Activated CD8-positive, alpha-beta T cell treated with anti-CD3 and anti-CD28 coated beads for 36 hours (primary cell): ENCODE measurements at regions not wholly inside any gene's neighbourhood (a gene's known extent, or its start where the extent isn't known, plus 50 kb on each side); places are given as distances from the start of the nearest gene placed in this dataset.

Source experiments
- ATAC-seq: fragments of 200-7000 bp; cut with Tn5 transposase; one replicate; pipeline ENCODE4 v1.10.0; 2021; ENCODE audit warnings: mild to moderate bottlenecking, moderate library complexity
- CTCF ChIA-PET: fragments of 350-600 bp; sonication (Branson Sonifier 250); formaldehyde crosslinking; loops from one replicate; lab custom pipeline; 2021; ENCODE audit warnings: antibody characterized with exemption; lab: Charles Lee
- POLR2A ChIA-PET: fragments of 350-600 bp; sonication (Branson Sonifier 250); formaldehyde crosslinking; loops from one replicate; lab custom pipeline; 2021; ENCODE audit warnings: antibody characterized with exemption; lab: Charles Lee
- DNase-seq: peaks from one replicate; pipeline ENCODE4 v3.0.0-alpha.2; 2020
- H3K27ac Mint-ChIP-seq: one replicate; pipeline ENCODE4 v1.8.0; 2021; ENCODE audit warnings: mild to moderate bottlenecking, mixed read lengths
- H3K27me3 Mint-ChIP-seq: one replicate; pipeline ENCODE4 v1.8.0; 2021; ENCODE audit warnings: mixed read lengths
- H3K36me3 Mint-ChIP-seq: one replicate; pipeline ENCODE4 v1.8.0; 2021; ENCODE audit warnings: low read depth, mixed read lengths
- H3K4me1 Mint-ChIP-seq: one replicate; pipeline ENCODE4 v1.8.0; 2021; ENCODE audit warnings: low read depth, mixed read lengths
- H3K4me3 Mint-ChIP-seq: one replicate; pipeline ENCODE4 v1.8.0; 2021; ENCODE audit warnings: mild to moderate bottlenecking, moderate library complexity, mixed read lengths
- H3K9me3 Mint-ChIP-seq: one replicate; pipeline ENCODE4 v1.8.0; 2021; ENCODE audit warnings: mixed read lengths
- intact Hi-C: fragments of 100-400 bp; cut with micrococcal nuclease; formaldehyde crosslinking; loops from one replicate; pipeline ENCODE4 v1.10.0; 2022
- TF ChIP-seq, protein P1 (sequence below): fragments of 200-600 bp; IDR thresholded peaks from one replicate; pipeline ENCODE4 v1.8.0; 2022; ENCODE audit warnings: antibody characterized with exemption, mild to moderate bottlenecking

DNA sequence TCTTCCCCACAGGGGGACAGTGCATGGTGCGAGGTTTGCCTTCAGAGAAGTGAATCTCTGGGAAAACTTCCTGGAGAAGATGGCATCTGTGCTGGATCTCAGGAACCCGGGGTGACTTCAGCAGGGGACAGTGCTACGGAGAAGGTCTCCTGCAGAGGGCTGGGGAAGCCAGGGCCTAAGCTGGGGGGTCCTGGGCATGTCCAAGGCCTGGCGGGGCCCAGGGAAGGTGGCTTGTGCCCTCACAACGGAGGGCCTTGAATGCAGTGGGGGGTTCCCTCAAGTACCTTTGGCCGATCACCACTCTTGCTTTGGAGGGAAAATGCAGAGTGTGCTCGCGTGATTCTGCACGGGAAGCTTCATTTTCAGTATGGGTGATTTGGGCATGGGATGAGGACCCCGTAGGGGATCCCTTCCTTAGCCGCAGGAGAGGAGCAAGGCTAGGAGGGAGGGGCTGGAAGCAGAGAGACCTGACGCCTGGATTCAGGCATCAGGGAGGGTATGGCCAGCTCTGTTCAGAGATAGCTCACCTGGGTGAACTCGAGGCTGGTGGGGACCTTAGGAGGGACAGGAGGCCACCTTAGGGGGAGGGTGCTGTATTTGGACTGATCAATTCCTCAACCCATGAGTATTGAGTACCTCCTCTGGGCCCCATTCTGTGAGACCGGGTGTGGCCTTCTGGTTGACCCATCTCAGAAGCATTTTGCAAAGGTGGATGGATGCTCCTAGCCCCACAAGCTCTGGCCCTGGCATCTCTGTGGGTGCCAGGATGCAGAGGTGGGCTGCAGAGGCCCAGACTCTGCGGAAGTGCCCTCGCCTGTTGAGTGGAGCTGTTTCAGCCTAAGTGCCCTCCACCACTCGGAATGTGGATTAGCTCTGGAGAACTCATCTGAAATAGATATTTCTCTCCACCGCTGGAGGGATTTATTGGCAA lies 529.4 kb downstream of the TBC1D22A start:
- Mint-ChIP-seq H3K4me1 (no peaks in the 10 kb centered on the region), H3K27ac (no peak overlapping the region), H3K4me3 (no peak overlapping the region), H3K36me3 (no peaks in the 10 kb centered on the region), H3K9me3 (no peaks in the 10 kb centered on the region), H3K27me3 (no peaks in the 10 kb centered on the region)
- DNase-seq (no peak), ATAC-seq (no peak)
- intact Hi-C loops = no loop called here
- POLR2A ChIA-PET = no interaction called here
- CTCF ChIA-PET = no interaction called here
- TF ChIP-seq, protein P1, sequence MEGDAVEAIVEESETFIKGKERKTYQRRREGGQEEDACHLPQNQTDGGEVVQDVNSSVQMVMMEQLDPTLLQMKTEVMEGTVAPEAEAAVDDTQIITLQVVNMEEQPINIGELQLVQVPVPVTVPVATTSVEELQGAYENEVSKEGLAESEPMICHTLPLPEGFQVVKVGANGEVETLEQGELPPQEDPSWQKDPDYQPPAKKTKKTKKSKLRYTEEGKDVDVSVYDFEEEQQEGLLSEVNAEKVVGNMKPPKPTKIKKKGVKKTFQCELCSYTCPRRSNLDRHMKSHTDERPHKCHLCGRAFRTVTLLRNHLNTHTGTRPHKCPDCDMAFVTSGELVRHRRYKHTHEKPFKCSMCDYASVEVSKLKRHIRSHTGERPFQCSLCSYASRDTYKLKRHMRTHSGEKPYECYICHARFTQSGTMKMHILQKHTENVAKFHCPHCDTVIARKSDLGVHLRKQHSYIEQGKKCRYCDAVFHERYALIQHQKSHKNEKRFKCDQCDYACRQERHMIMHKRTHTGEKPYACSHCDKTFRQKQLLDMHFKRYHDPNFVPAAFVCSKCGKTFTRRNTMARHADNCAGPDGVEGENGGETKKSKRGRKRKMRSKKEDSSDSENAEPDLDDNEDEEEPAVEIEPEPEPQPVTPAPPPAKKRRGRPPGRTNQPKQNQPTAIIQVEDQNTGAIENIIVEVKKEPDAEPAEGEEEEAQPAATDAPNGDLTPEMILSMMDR = no peak

DNA sequence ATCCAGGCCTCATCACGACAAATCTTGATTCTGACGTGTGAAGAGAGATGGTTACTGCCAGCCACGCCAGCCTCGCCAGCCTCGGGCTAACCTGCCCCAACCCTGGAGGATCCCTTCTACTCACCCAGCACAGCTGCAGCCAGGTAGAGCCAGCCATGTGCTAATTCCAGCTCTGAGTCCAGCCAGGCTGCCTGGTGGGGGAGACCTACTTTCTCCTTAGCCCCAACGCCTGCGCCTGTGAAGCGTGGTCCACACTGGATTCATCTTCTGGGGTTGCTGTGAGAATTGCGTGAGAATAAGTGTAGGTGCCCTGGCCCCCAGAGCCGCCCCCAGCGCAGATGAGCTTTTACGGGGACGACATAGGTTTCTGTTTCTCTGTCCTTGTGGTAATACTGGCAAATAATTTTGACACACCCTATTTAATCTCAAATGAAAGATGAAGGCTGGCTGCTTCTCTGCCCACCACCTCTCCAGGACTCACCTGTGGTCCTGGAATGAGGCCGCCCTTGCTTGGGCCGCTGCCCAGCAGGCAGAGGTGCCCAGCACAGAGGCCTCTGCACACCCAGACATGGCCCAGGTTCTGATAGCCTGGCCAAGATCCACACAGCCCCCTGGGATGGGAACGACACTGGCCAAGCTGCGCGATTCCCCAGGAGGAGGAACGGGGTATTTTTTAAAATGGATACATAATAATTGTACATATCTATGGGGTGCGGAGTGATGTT lies 528.4 kb downstream of the TBC1D22A start:
- DNase-seq (no peak), ATAC-seq (no peak)
- Mint-ChIP-seq H3K4me1 (no peaks in the 10 kb centered on the region), H3K27me3 (no peaks in the 10 kb centered on the region), H3K36me3 (no peaks in the 10 kb centered on the region), H3K27ac (no peak overlapping the region), H3K9me3 (no peaks in the 10 kb centered on the region), H3K4me3 (no peak overlapping the region)
- TF ChIP-seq, protein P1 = no peak
- intact Hi-C loops = no loop called here
- CTCF ChIA-PET = no interaction called here
- POLR2A ChIA-PET = no interaction called here

DNA sequence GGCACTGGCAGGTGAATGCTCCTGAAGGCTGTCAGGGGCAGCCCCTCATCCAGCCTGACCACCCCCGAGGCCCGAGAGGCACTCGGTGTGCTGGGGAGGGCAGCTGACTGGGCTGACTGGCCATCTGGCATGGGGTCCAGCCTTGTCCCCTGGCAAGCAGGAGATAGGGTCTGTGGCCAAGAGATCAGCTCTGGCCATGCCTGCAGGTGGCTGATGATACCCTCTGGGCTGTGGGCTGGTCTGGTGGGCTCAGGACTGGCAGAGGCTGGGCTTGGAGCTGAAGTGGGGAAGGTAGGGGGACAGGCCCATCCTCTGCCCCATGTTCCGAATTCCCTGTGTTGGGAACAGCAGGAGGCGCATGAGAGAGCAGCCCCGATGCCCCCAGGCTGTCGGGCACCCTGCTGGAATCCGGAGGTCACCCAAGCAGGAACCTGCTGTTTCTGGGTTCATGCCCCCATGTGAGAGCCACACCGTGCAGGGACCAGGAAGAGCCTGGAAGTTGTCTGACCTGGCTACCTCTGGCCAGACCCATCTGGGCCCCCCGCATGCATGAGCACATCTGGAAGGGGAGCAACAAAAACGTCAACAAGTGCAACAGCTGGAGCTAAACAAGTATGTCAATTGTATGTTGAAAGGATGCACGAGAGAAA lies 527.0 kb downstream of the TBC1D22A start:
- Mint-ChIP-seq H3K4me1 (no peaks in the 10 kb centered on the region), H3K27ac (no peak overlapping the region), H3K9me3 (no peaks in the 10 kb centered on the region), H3K27me3 (no peaks in the 10 kb centered on the region), H3K4me3 (no peak overlapping the region), H3K36me3 (no peaks in the 10 kb centered on the region)
- no peak for DNase-seq
- no peak for ATAC-seq
- ChIA-PET POLR2A (no interaction called here), CTCF (no interaction called here)
- TF ChIP-seq, protein P1 = no peak
- intact Hi-C loops = no loop called here

DNA sequence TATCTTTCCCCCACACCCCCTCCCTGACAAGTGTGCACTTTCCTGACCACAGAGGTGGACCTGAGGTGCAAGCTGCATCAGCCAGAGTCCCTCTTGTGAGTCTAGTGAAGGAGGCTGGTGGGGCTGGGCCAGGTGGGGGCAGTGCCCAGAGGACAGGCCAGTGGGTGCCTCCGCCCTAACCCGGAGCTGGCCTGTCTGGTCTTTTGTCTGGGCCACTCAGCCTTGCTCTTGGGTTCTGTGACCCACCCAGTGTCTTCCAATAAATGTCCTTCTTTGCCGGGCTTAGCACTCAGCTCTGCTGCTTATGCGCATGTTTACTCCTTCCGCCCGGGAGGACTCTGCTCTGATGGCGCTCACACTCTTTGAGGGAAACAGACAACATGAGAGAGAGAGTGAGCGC lies 526.2 kb downstream of the TBC1D22A start:
- ATAC-seq = no peak
- Mint-ChIP-seq H3K27me3 (no peaks in the 10 kb centered on the region), H3K27ac (no peak overlapping the region), H3K9me3 (no peaks in the 10 kb centered on the region), H3K36me3 (no peaks in the 10 kb centered on the region), H3K4me3 (no peak overlapping the region), H3K4me1 (no peaks in the 10 kb centered on the region)
- POLR2A ChIA-PET = no interaction called here
- TF ChIP-seq, protein P1 = no peak
- DNase-seq = no peak
- intact Hi-C loops = no loop called here
- CTCF ChIA-PET = no interaction called here
